Astrocyte (in vitro differentiated cells and primary cell): ENCODE measurements at regions not wholly inside any gene's neighbourhood (a gene's known extent, or its start where the extent isn't known, plus 50 kb on each side); places are given as distances from the start of the nearest gene placed in this dataset.

ENCODE experiments used
- DNase-seq: peaks from one replicate; pipeline ENCODE4 v3.0.0-alpha.2; 2010; ENCODE audit warnings: low read depth
- FAIRE-seq: peaks from 2 replicates; lab custom pipeline; 2011; peaks lifted over from hg19 to GRCh38; lab: Jason Lieb, UNC
- H2AFZ ChIP-seq: 2 replicates; pipeline ENCODE4 v1.6.0; 2012; ENCODE audit warnings: low read depth, low read length, inconsistent platforms
- H3K27ac ChIP-seq: 2 replicates; pipeline ENCODE4 v1.5.1; 2011; ENCODE audit warnings: low read depth, low read length, inconsistent platforms
- H3K27me3 ChIP-seq: 2 replicates; pipeline ENCODE4 v1.6.0; 2011; ENCODE audit warnings: low read length, inconsistent platforms; ENCODE audit not compliant: insufficient read depth
- H3K36me3 ChIP-seq: 2 replicates; pipeline ENCODE4 v1.5.1; 2011; ENCODE audit warnings: low read length, inconsistent platforms; ENCODE audit not compliant: insufficient read depth
- H3K4me1 ChIP-seq: 2 replicates; pipeline ENCODE4 v1.5.1; 2011; ENCODE audit warnings: low read length, inconsistent platforms; ENCODE audit not compliant: insufficient read depth
- H3K4me2 ChIP-seq: 2 replicates; pipeline ENCODE4 v1.6.0; 2012; ENCODE audit warnings: low read length, inconsistent platforms
- H3K4me3 ChIP-seq: 2 replicates; pipeline ENCODE4 v1.5.1; 2011; ENCODE audit warnings: low read depth, mild to moderate bottlenecking, low read length, inconsistent platforms; ENCODE audit not compliant: insufficient read depth
- H3K79me2 ChIP-seq: 2 replicates; pipeline ENCODE4 v1.6.0; 2012; ENCODE audit warnings: mild to moderate bottlenecking, low read length, inconsistent platforms; ENCODE audit not compliant: insufficient read depth
- H3K9ac ChIP-seq: 2 replicates; pipeline ENCODE4 v1.6.0; 2012; ENCODE audit warnings: mild to moderate bottlenecking, low read length, inconsistent platforms
- H3K9me3 ChIP-seq: 2 replicates; pipeline ENCODE4 v1.5.1; 2012; ENCODE audit warnings: low read depth, mild to moderate bottlenecking, low read length, inconsistent platforms; ENCODE audit not compliant: insufficient read depth
- H4K20me1 ChIP-seq: 2 replicates; pipeline ENCODE4 v1.6.0; 2012; ENCODE audit warnings: low read length, inconsistent platforms; ENCODE audit not compliant: insufficient read depth
- H3K27ac Mint-ChIP-seq: one replicate; pipeline ENCODE4 v1.8.0; 2021; ENCODE audit warnings: mild to moderate bottlenecking, mixed read lengths; ENCODE audit not compliant: unreplicated experiment
- H3K27me3 Mint-ChIP-seq: one replicate; pipeline ENCODE4 v1.8.0; 2021; ENCODE audit warnings: low read depth, mixed read lengths; ENCODE audit not compliant: unreplicated experiment
- H3K36me3 Mint-ChIP-seq: one replicate; pipeline ENCODE4 v1.8.0; 2021; ENCODE audit warnings: low read depth, mixed read lengths; ENCODE audit not compliant: unreplicated experiment
- H3K4me1 Mint-ChIP-seq: one replicate; pipeline ENCODE4 v1.8.0; 2021; ENCODE audit warnings: low read depth, mixed read lengths; ENCODE audit not compliant: unreplicated experiment
- H3K4me3 Mint-ChIP-seq: one replicate; pipeline ENCODE4 v1.8.0; 2021; ENCODE audit warnings: mild to moderate bottlenecking, moderate library complexity, mixed read lengths; ENCODE audit not compliant: unreplicated experiment
- H3K9me3 Mint-ChIP-seq: one replicate; pipeline ENCODE4 v1.8.0; 2021; ENCODE audit warnings: mild to moderate bottlenecking, mixed read lengths; ENCODE audit not compliant: unreplicated experiment
- CTCF ChIP-seq: IDR thresholded peaks from 2 replicates; pipeline ENCODE4 v1.5.1; 2011; ENCODE audit warnings: low read depth, mild to moderate bottlenecking, inconsistent platforms, low read length, moderate library complexity; ENCODE audit not compliant: insufficient read depth
- EZH2 ChIP-seq: IDR thresholded peaks from 2 replicates; pipeline ENCODE4 v1.6.1; 2012; ENCODE audit warnings: mild to moderate bottlenecking, low read length, inconsistent platforms; ENCODE audit not compliant: insufficient read depth

- no peak for FAIRE-seq
- H3K9me3 Mint-ChIP-seq: peaks cover 7% of the 10 kb centered on the region
Observed at GRCh38 chr3:30078736-30079135, 527.7 kb upstream of the TGFBR2 start.

GRCh38 chr3:30081904-30082303 is 524.5 kb upstream of the TGFBR2 start:
- H3K27ac Mint-ChIP-seq: no peak overlapping the region

More at GRCh38 chr3:30078736-30079135, 527.7 kb upstream of the TGFBR2 start:
- Histone ChIP-seq H3K9me3 (no peaks in the 10 kb centered on the region), H3K27ac (no peak overlapping the region), H3K27me3 (no peaks in the 10 kb centered on the region), H3K4me2 (no peak overlapping the region), H2AFZ (no peak overlapping the region), H3K9ac (no peak overlapping the region), H3K79me2 (no peaks in the 10 kb centered on the region), H3K4me3 (no peak overlapping the region), H3K36me3 (no peaks in the 10 kb centered on the region), H4K20me1 (no peaks in the 10 kb centered on the region), H3K4me1 (no peaks in the 10 kb centered on the region)
- no peak for DNase-seq
- peak overlapping the region; percentile 41 for H3K27ac Mint-ChIP-seq
- no peaks in the 10 kb centered on the region for H3K36me3 Mint-ChIP-seq
- no peak for TF ChIP-seq CTCF
- no peak for TF ChIP-seq EZH2
- H3K27me3 Mint-ChIP-seq: peaks cover 22% of the 10 kb centered on the region
- peaks cover 2% of the 10 kb centered on the region for H3K4me1 Mint-ChIP-seq
- H3K4me3 Mint-ChIP-seq: no peak overlapping the region

More at GRCh38 chr3:30081904-30082303, 524.5 kb upstream of the TGFBR2 start:
- H3K79me2 ChIP-seq: no peaks in the 10 kb centered on the region
- H3K4me1 ChIP-seq: peaks cover 6% of the 10 kb centered on the region
- DNase-seq (no peak), FAIRE-seq (no peak)
- TF ChIP-seq EZH2: no peak
- TF ChIP-seq CTCF: no peak
- Mint-ChIP-seq H3K9me3 (peaks cover 4% of the 10 kb centered on the region), H3K27me3 (peaks cover 24% of the 10 kb centered on the region), H3K4me1 (peaks cover 3% of the 10 kb centered on the region), H3K36me3 (no peaks in the 10 kb centered on the region), H3K4me3 (no peak overlapping the region)
- H3K4me3 ChIP-seq: no peak overlapping the region
- no peak overlapping the region for H3K4me2 ChIP-seq
- no peaks in the 10 kb centered on the region for H3K9me3 ChIP-seq
- H3K27me3 ChIP-seq: no peaks in the 10 kb centered on the region
- no peaks in the 10 kb centered on the region for H4K20me1 ChIP-seq
- no peak overlapping the region for H3K9ac ChIP-seq
- H2AFZ ChIP-seq: no peak overlapping the region
- H3K36me3 ChIP-seq: no peaks in the 10 kb centered on the region
- no peak overlapping the region for H3K27ac ChIP-seq
